ENCODE measurements at regions not wholly inside any gene's neighbourhood (a gene's known extent, or its start where the extent isn't known, plus 50 kb on each side); places are given as distances from the start of the nearest gene placed in this dataset.

GRCh38 chr5:143721925-143722324, 90.0 kb upstream of the HMHB1 start:
- DNase-seq = no peak
- Histone ChIP-seq H3K36me3 (no peaks in the 10 kb centered on the region), H3K4me1 (peaks cover 0 to 6% (median 0%) of the 10 kb centered on the region in 6 donors), H3K27ac (no peak overlapping the region), H3K4me3 (no peak overlapping the region), H3K27me3 (replicated peaks in 1 of 7) (no peaks in the 10 kb centered on the region), H3K9me3 (peaks cover 0 to 27% (median 20%) of the 10 kb centered on the region in 8 donors)
- TF ChIP-seq POLR2A (IDR thresholded peaks at IDR 0.05) = no peak
- TF ChIP-seq, protein P1, sequence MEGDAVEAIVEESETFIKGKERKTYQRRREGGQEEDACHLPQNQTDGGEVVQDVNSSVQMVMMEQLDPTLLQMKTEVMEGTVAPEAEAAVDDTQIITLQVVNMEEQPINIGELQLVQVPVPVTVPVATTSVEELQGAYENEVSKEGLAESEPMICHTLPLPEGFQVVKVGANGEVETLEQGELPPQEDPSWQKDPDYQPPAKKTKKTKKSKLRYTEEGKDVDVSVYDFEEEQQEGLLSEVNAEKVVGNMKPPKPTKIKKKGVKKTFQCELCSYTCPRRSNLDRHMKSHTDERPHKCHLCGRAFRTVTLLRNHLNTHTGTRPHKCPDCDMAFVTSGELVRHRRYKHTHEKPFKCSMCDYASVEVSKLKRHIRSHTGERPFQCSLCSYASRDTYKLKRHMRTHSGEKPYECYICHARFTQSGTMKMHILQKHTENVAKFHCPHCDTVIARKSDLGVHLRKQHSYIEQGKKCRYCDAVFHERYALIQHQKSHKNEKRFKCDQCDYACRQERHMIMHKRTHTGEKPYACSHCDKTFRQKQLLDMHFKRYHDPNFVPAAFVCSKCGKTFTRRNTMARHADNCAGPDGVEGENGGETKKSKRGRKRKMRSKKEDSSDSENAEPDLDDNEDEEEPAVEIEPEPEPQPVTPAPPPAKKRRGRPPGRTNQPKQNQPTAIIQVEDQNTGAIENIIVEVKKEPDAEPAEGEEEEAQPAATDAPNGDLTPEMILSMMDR (IDR thresholded peaks at IDR 0.05 in 8 of 11, conservative IDR thresholded peaks at IDR 0.05 in 3 of 11) = no peak
- no peak for TF ChIP-seq POLR2AphosphoS5 (IDR thresholded peaks at IDR 0.05)
- intact Hi-C loops (cut with DNase I; ENCODE audit: low total_unique reads) = no loop called here

GRCh38 chr5:143720689-143721088, 91.3 kb upstream of the HMHB1 start:
- no peaks in the 10 kb centered on the region for H3K27me3 ChIP-seq (replicated peaks in 1 of 7)
- no peaks in the 10 kb centered on the region for H3K36me3 ChIP-seq
- H3K4me3 ChIP-seq = no peak overlapping the region
- H3K27ac ChIP-seq = no peak overlapping the region
- H3K9me3 ChIP-seq = peaks cover 0 to 23% (median 18%) of the 10 kb centered on the region in 8 donors
- intact Hi-C loops (cut with DNase I; ENCODE audit: low total_unique reads) = no loop called here
- peaks cover 0 to 6% (median 0%) of the 10 kb centered on the region in 6 donors for H3K4me1 ChIP-seq
- DNase-seq = no peak
- WGBS, 5 donors = 63 to 90% (median 78%) methylated on average over 5 of the region's 5 CpGs
- TF ChIP-seq POLR2AphosphoS5 (IDR thresholded peaks at IDR 0.05) (no peak), POLR2A (IDR thresholded peaks at IDR 0.05) (no peak)
- TF ChIP-seq, protein P1 (IDR thresholded peaks at IDR 0.05 in 8 of 11, conservative IDR thresholded peaks at IDR 0.05 in 3 of 11) = no peak

DNA sequence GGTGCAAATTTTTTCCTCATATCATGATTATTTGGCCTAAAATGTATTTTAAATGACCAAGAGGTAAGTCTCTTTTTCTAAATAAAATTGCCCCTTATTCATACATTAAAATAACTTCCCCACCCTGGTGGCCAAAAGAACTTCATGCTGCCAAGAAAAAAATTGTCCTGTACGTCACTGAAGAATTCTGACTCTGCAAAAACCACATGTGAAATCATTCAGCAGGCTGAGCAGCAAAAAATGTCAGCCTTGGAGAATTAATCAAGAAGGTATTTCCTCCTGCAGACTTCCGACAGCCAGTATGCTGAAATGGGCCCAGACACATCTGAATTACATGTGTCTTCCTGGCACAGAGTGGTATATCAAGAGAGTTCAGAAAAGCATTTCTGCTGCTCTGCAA, 94.6 kb upstream of the HMHB1 start:
- no peak overlapping the region for H3K27ac ChIP-seq
- intact Hi-C loops (cut with DNase I; ENCODE audit: low total_unique reads) = no loop called here
- no peak for TF ChIP-seq POLR2AphosphoS5 (IDR thresholded peaks at IDR 0.05)
- TF ChIP-seq, protein P1 (IDR thresholded peaks at IDR 0.05 in 8 of 11, conservative IDR thresholded peaks at IDR 0.05 in 3 of 11) = no peak
- no peak for TF ChIP-seq POLR2A (IDR thresholded peaks at IDR 0.05)
- no peaks in the 10 kb centered on the region for H3K27me3 ChIP-seq (replicated peaks in 1 of 7)
- H3K4me1 ChIP-seq = peaks cover 0 to 12% (median 2%) of the 10 kb centered on the region in 6 donors
- no peaks in the 10 kb centered on the region for H3K9me3 ChIP-seq
- H3K4me3 ChIP-seq = no peak overlapping the region
- no peak for DNase-seq
- no peaks in the 10 kb centered on the region for H3K36me3 ChIP-seq
- 14 to 31% (median 18%) methylated on average over 2 of the region's 2 CpGs for WGBS, 5 donors

DNA sequence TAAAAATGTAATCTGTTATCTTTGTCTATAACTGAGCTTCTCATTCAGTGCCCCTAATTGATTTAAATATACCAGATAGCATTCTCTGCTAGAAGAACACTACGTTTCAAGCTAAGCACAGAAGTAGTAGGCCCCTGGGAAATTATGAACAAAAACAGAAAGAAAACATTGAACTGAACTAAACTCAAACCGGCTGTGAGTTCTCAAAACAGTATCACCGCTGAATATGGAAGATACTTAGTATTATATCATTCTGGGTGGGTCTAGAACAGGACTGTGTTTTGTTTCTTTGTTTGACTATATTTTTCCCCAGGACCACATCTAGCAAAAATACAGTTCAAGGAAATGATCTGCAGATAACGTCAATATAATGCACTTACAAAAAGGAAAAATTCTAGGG, 95.1 kb upstream of the HMHB1 start:
- no peaks in the 10 kb centered on the region for H3K27me3 ChIP-seq (replicated peaks in 1 of 7)
- intact Hi-C loops (cut with DNase I; ENCODE audit: low total_unique reads) = no loop called here
- no peak for DNase-seq
- no peak for TF ChIP-seq POLR2AphosphoS5 (IDR thresholded peaks at IDR 0.05)
- TF ChIP-seq, protein P1 (IDR thresholded peaks at IDR 0.05 in 8 of 11, conservative IDR thresholded peaks at IDR 0.05 in 3 of 11) = no peak
- no peak for TF ChIP-seq POLR2A (IDR thresholded peaks at IDR 0.05)
- no peaks in the 10 kb centered on the region for H3K36me3 ChIP-seq
- no peaks in the 10 kb centered on the region for H3K9me3 ChIP-seq
- peaks cover 0 to 12% (median 2%) of the 10 kb centered on the region in 6 donors for H3K4me1 ChIP-seq
- no peak overlapping the region for H3K4me3 ChIP-seq
- H3K27ac ChIP-seq = no peak overlapping the region
- WGBS, 5 donors = 56 to 76% (median 60%) methylated on average over 4 of the region's 4 CpGs

Measured in spleen (tissue), 11 donors.